SK-N-MC (cell line): ENCODE measurements at regions not wholly inside any gene's neighbourhood (a gene's known extent, or its start where the extent isn't known, plus 50 kb on each side); places are given as distances from the start of the nearest gene placed in this dataset.

ENCODE experiments used
- EZH2 ChIP-seq: fragments of 200-600 bp; sonication (generic); IDR thresholded peaks from one replicate; pipeline ENCODE4 v1.6.1; 2017; ENCODE audit warnings: antibody characterized with exemption
- POLR2AphosphoS5 ChIP-seq: IDR thresholded peaks from 2 replicates; pipeline ENCODE4 v1.6.1; 2012; ENCODE audit warnings: mild to moderate bottlenecking, low read depth, low read length, borderline replicate concordance

DNA sequence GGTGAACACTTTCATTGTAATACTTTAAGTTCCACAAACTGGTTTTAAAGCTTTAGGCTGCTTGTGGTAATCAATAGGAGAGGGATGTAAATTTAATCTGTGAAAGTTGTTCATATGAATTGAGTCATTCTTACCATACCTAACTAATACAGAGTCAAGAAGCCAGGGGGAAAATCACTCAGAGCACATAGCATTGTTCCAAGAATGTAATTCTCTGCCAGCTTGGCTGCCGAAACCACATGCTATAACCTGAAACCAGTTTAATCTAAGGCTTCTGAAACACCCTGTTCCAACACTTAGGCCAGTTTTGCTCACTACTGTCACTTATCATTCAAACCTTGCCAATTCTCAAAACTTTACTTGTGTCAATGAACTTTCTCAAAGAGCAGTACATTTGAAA lies 528.8 kb upstream of the GRAMD2B start:
- TF ChIP-seq EZH2 (no peak), POLR2AphosphoS5 (no peak)
